H9 (cell line): ENCODE measurements at regions not wholly inside any gene's neighbourhood (a gene's known extent, or its start where the extent isn't known, plus 50 kb on each side); places are given as distances from the start of the nearest gene placed in this dataset.

Source experiments
- DNase-seq: peaks from one replicate; pipeline ENCODE4 v3.0.0-alpha.2; 2017
- H2AFZ ChIP-seq: one replicate; pipeline ENCODE4 v1.6.1; 2013; ENCODE audit warnings: mild to moderate bottlenecking, low read length, control low read depth, moderate library complexity
- H2AK5ac ChIP-seq: 2 replicates; pipeline ENCODE4 v1.6.1; 2013; ENCODE audit warnings: low read length, control low read depth, mixed read lengths; ENCODE audit not compliant: insufficient read length
- H2BK120ac ChIP-seq: one replicate; pipeline ENCODE4 v1.6.1; 2013; ENCODE audit warnings: low read depth, mild to moderate bottlenecking, low read length, control low read depth, inconsistent platforms; ENCODE audit not compliant: poor library complexity, severe bottlenecking
- H2BK12ac ChIP-seq: 2 replicates; pipeline ENCODE4 v1.6.1; 2013; ENCODE audit warnings: low read length, control low read depth, mixed read lengths, low read depth; ENCODE audit not compliant: insufficient read length
- H2BK15ac ChIP-seq: 2 replicates; pipeline ENCODE4 v1.6.1; 2013; ENCODE audit warnings: low read depth, low read length, control low read depth
- H2BK20ac ChIP-seq: one replicate; pipeline ENCODE4 v1.6.1; 2013; ENCODE audit warnings: low read depth, mild to moderate bottlenecking, low read length, control low read depth, inconsistent platforms; ENCODE audit not compliant: poor library complexity, severe bottlenecking
- H2BK5ac ChIP-seq: 2 replicates; pipeline ENCODE4 v1.6.1; 2013; ENCODE audit warnings: low read length, control low read depth, mixed read lengths; ENCODE audit not compliant: insufficient read length
- H3K14ac ChIP-seq: 2 replicates; pipeline ENCODE4 v1.6.1; 2013; ENCODE audit warnings: low read length, control low read depth; ENCODE audit not compliant: insufficient read depth
- H3K18ac ChIP-seq: 2 replicates; pipeline ENCODE4 v1.6.1; 2013; ENCODE audit warnings: low read depth, mild to moderate bottlenecking, mixed read lengths, low read length, control low read depth; ENCODE audit not compliant: insufficient read length
- H3K23ac ChIP-seq: 2 replicates; pipeline ENCODE4 v1.6.1; 2013; ENCODE audit warnings: low read length, control low read depth, mixed read lengths, low read depth; ENCODE audit not compliant: insufficient read length
- H3K23me2 ChIP-seq: 2 replicates; pipeline ENCODE4 v1.6.1; 2013; ENCODE audit warnings: low read depth, mild to moderate bottlenecking, mixed read lengths, low read length, control low read depth; ENCODE audit not compliant: insufficient read length, poor library complexity, severe bottlenecking
- H3K27ac ChIP-seq: 2 replicates; pipeline ENCODE4 v1.5.1; 2013; ENCODE audit warnings: low read length, control low read depth, mixed read lengths, low read depth; ENCODE audit not compliant: insufficient read length
- H3K27me3 ChIP-seq: 2 replicates; pipeline ENCODE4 v1.6.1; 2013; ENCODE audit warnings: low read length, control low read depth, inconsistent platforms; ENCODE audit not compliant: insufficient read depth
- H3K4ac ChIP-seq: 2 replicates; pipeline ENCODE4 v1.6.1; 2013; ENCODE audit warnings: low read depth, mild to moderate bottlenecking, control low read depth, inconsistent platforms, low read length, moderate library complexity
- H3K4me1 ChIP-seq: 2 replicates; pipeline ENCODE4 v1.6.1; 2013; ENCODE audit warnings: low read length, control low read depth, inconsistent platforms; ENCODE audit not compliant: insufficient read depth
- H3K4me2 ChIP-seq: 2 replicates; pipeline ENCODE4 v1.6.1; 2013; ENCODE audit warnings: low read length, control low read depth, mixed read lengths; ENCODE audit not compliant: insufficient read length, insufficient read depth
- H3K56ac ChIP-seq: 2 replicates; pipeline ENCODE4 v1.6.1; 2013; ENCODE audit warnings: low read depth, mild to moderate bottlenecking, mixed read lengths, low read length, control low read depth; ENCODE audit not compliant: insufficient read length
- H3K79me1 ChIP-seq: 2 replicates; pipeline ENCODE4 v1.6.1; 2013; ENCODE audit warnings: low read depth, mild to moderate bottlenecking, moderate library complexity, low read length, control low read depth, inconsistent platforms; ENCODE audit not compliant: insufficient read depth, poor library complexity, severe bottlenecking
- H3K79me2 ChIP-seq: 2 replicates; pipeline ENCODE4 v1.6.1; 2013; ENCODE audit warnings: low read length, control low read depth, inconsistent platforms; ENCODE audit not compliant: insufficient read depth
- H3K9ac ChIP-seq: 2 replicates; pipeline ENCODE4 v1.6.1; 2013; ENCODE audit warnings: low read length, control low read depth, mixed read lengths; ENCODE audit not compliant: insufficient read length; ENCODE audit errors: extremely low read depth
- H3K9me3 ChIP-seq: one replicate; pipeline ENCODE4 v1.6.1; 2013; ENCODE audit warnings: low read depth, low read length, inconsistent platforms; ENCODE audit not compliant: control insufficient read depth
- H3T11ph ChIP-seq: one replicate; pipeline ENCODE4 v1.6.1; 2013; ENCODE audit warnings: mild to moderate bottlenecking, low read length, control low read depth, inconsistent platforms
- H4K20me1 ChIP-seq: one replicate; pipeline ENCODE4 v1.6.1; 2013; ENCODE audit not compliant: control insufficient read depth, insufficient read length, insufficient read depth
- H4K5ac ChIP-seq: 2 replicates; pipeline ENCODE4 v1.6.1; 2013; ENCODE audit warnings: low read depth, mild to moderate bottlenecking, mixed read lengths, low read length, control low read depth; ENCODE audit not compliant: insufficient read length
- H4K8ac ChIP-seq: replicated peaks from 2 replicates; pipeline ENCODE4 v1.6.1; 2013; ENCODE audit warnings: low read length, control low read depth, mixed read lengths, low read depth; ENCODE audit not compliant: insufficient read length
- H4K91ac ChIP-seq: 2 replicates; pipeline ENCODE4 v1.6.1; 2013; ENCODE audit warnings: low read depth, mild to moderate bottlenecking, moderate library complexity, mixed read lengths, low read length, control low read depth; ENCODE audit not compliant: insufficient read length
- H3K27ac Mint-ChIP-seq, 3 experiments: 2 replicates in 2 of 3; 3 replicates in 1 of 3; pipeline ENCODE4 v1.8.0; 2020 to 2021; ENCODE audit warnings: mixed read lengths in 3 of 3, mild to moderate bottlenecking in 1 of 3, moderate library complexity in 1 of 3
- H3K27me3 Mint-ChIP-seq: 2 replicates; pipeline ENCODE4 v1.8.0; 2021; ENCODE audit warnings: low read depth, mild to moderate bottlenecking, moderate library complexity, mixed read lengths
- H3K36me3 Mint-ChIP-seq, 3 experiments: 2 replicates in 2 of 3; 3 replicates in 1 of 3; pipeline ENCODE4 v1.8.0; 2020 to 2021; ENCODE audit warnings: low read depth in 3 of 3, mixed read lengths in 3 of 3; ENCODE audit not compliant: insufficient read depth in 1 of 3
- H3K4me1 Mint-ChIP-seq, 2 experiments: 2 replicates each; pipeline ENCODE4 v1.8.0; 2020; ENCODE audit warnings: mixed read lengths in 2 of 2
- H3K4me3 Mint-ChIP-seq, 2 experiments: 2 replicates in 1 of 2; 3 replicates in 1 of 2; pipeline ENCODE4 v1.8.0; 2020 to 2021; ENCODE audit warnings: mild to moderate bottlenecking in 2 of 2, mixed read lengths in 2 of 2, moderate library complexity in 1 of 2
- H3K9me3 Mint-ChIP-seq, 2 experiments: 2 replicates in 1 of 2; 3 replicates in 1 of 2; pipeline ENCODE4 v1.8.0; 2020; ENCODE audit warnings: mild to moderate bottlenecking in 2 of 2, mixed read lengths in 2 of 2, moderate library complexity in 1 of 2
- CTCF ChIP-seq: fragments of 200-600 bp; sonication (generic); conservative IDR thresholded peaks from 3 replicates; pipeline ENCODE4 v1.8.0; 2021; ENCODE audit warnings: antibody characterized with exemption, mild to moderate bottlenecking
- WGBS: extraction: QIAGEN DNeasy Blood & Tissue Kit; methylation state at CpG from one replicate; pipeline ENCODE4 v1.1.7; 2013; ENCODE audit warnings: missing lambda C conversion rate, low lambda C conversion rate, mixed read lengths; ENCODE audit not compliant: insufficient read length; ENCODE audit errors: extremely low coverage; 5-methylcytosine and 5-hydroxymethylcytosine counted together

- Histone ChIP-seq H3K79me1 (no peaks in the 10 kb centered on the region), H3K4me1 (no peaks in the 10 kb centered on the region), H2BK20ac (no peak overlapping the region), H3K14ac (no peak overlapping the region), H3K18ac (no peak overlapping the region), H3K79me2 (no peaks in the 10 kb centered on the region), H2BK120ac (no peak overlapping the region), H3K56ac (no peak overlapping the region), H2AFZ (no peak overlapping the region), H4K8ac (no peak overlapping the region), H2BK12ac (no peak overlapping the region), H2AK5ac (no peak overlapping the region), H2BK5ac (no peak overlapping the region), H4K91ac (no peak overlapping the region), H4K20me1 (no peaks in the 10 kb centered on the region), H3K27me3 (no peaks in the 10 kb centered on the region), H3T11ph (no peak overlapping the region), H3K4ac (no peak overlapping the region), H4K5ac (no peak overlapping the region), H3K4me2 (no peak overlapping the region), H2BK15ac (no peak overlapping the region), H3K9ac (no peak overlapping the region), H3K27ac (no peak overlapping the region), H3K23ac (no peak overlapping the region), H3K9me3 (no peaks in the 10 kb centered on the region), H3K23me2 (no peaks in the 10 kb centered on the region)
- no peaks in the 10 kb centered on the region; a peak in 1 of 4 replicates for H3K4me1 Mint-ChIP-seq
- no peak overlapping the region for H3K27ac Mint-ChIP-seq
- H3K9me3 Mint-ChIP-seq, result no peaks in the 10 kb centered on the region
- no peak for TF ChIP-seq CTCF
- no CpG with 5 or more reads among the region's 2 CpGs for WGBS
- H3K4me3 Mint-ChIP-seq, result no peak overlapping the region
- no peaks in the 10 kb centered on the region for H3K27me3 Mint-ChIP-seq
- no peak for DNase-seq
- no peaks in the 10 kb centered on the region for H3K36me3 Mint-ChIP-seq
Measured at GRCh38 chr2:153077311-153077710, 358.9 kb downstream of the ARL6IP6 start.
